Bronchial epithelial cell (primary cell): ENCODE measurements at regions not wholly inside any gene's neighbourhood (a gene's known extent, or its start where the extent isn't known, plus 50 kb on each side); places are given as distances from the start of the nearest gene placed in this dataset.

Experiments
- DNase-seq: peaks from one replicate; pipeline ENCODE4 v3.0.0-alpha.2; 2010; ENCODE audit warnings: low read depth
- FAIRE-seq: peaks from 2 replicates; lab custom pipeline; 2011; peaks lifted over from hg19 to GRCh38; lab: Jason Lieb, UNC
- H3K27me3 ChIP-seq: 2 replicates; pipeline ENCODE4 v1.5.1; 2011; ENCODE audit warnings: low read length; ENCODE audit not compliant: control insufficient read depth, insufficient read depth
- H3K36me3 ChIP-seq: 2 replicates; pipeline ENCODE4 v1.5.1; 2011; ENCODE audit warnings: low read length; ENCODE audit not compliant: control insufficient read depth, insufficient read depth
- H3K4me3 ChIP-seq: 2 replicates; pipeline ENCODE4 v1.5.1; 2011; ENCODE audit warnings: mild to moderate bottlenecking, low read depth, low read length, control low read depth
- TF ChIP-seq, protein P1 (sequence below): IDR thresholded peaks from 2 replicates; pipeline ENCODE4 v1.5.1; 2011; ENCODE audit warnings: mild to moderate bottlenecking, moderate library complexity, low read length, control low read depth, inconsistent platforms; ENCODE audit not compliant: insufficient read depth, severe bottlenecking

DNA sequence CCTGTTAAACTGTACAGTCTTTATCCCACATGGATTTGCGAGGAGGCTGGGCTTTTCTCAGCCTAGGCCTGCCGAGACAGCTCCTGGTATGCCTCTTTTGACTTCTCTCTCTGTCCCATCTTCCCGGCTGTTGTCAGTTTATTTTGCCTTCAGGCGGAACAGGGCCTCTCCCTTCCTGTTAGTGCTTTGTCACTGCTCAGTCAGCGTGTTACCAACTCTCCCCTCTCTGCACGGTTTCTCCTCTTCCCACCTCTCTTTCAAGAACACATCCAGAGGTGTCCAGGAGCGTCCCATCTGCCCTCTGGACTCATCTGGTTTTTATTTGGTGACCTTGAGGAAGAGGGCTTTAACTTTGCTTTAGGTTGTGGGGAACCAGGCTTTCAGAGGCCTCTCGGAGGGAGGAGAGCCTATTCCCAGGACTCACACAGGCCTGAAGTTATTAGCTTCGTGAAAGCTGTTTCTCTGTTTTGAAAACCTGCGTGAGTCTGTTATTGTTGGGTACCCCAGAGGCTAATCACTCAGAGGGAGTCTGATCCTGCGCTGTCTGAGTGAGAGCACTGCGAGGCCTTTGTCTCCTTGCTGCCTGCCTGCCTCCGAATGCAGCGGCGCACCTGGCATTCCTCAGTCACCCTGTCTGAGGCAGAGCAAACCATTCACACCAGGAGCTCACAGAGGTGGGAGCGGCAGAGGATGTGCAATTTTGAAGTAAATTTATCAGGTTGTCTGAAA is 234.4 kb upstream of the MPDZ start:
- Histone ChIP-seq H3K36me3 (no peaks in the 10 kb centered on the region), H3K4me3 (no peak overlapping the region), H3K27me3 (no peaks in the 10 kb centered on the region)
- FAIRE-seq (no peak), DNase-seq (peak; percentile 88)
- TF ChIP-seq, protein P1, sequence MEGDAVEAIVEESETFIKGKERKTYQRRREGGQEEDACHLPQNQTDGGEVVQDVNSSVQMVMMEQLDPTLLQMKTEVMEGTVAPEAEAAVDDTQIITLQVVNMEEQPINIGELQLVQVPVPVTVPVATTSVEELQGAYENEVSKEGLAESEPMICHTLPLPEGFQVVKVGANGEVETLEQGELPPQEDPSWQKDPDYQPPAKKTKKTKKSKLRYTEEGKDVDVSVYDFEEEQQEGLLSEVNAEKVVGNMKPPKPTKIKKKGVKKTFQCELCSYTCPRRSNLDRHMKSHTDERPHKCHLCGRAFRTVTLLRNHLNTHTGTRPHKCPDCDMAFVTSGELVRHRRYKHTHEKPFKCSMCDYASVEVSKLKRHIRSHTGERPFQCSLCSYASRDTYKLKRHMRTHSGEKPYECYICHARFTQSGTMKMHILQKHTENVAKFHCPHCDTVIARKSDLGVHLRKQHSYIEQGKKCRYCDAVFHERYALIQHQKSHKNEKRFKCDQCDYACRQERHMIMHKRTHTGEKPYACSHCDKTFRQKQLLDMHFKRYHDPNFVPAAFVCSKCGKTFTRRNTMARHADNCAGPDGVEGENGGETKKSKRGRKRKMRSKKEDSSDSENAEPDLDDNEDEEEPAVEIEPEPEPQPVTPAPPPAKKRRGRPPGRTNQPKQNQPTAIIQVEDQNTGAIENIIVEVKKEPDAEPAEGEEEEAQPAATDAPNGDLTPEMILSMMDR = no peak

DNA sequence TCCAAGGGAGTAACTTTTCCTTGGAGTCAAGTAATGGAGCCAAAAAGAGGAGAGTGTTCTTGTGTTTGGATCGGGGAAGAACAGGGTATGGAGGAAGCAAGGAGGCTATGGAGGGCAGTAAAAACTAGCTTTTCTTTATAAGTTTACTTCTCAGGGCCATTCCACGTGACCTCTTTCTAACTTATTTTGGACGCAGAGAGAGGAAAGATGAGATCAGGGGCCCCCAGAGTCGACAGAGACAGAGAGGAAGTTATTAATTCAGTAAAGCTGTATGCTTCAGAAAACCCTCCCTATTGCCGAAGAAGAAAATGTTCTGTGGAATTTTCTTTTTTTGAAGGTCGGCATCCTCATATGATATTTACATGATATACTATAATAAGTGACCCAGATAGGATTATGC is 233.8 kb upstream of the MPDZ start:
- H3K27me3 ChIP-seq = no peaks in the 10 kb centered on the region
- H3K36me3 ChIP-seq = no peaks in the 10 kb centered on the region
- DNase-seq (no peak), FAIRE-seq (no peak)
- TF ChIP-seq, protein P1 = no peak
- H3K4me3 ChIP-seq = no peak overlapping the region

DNA sequence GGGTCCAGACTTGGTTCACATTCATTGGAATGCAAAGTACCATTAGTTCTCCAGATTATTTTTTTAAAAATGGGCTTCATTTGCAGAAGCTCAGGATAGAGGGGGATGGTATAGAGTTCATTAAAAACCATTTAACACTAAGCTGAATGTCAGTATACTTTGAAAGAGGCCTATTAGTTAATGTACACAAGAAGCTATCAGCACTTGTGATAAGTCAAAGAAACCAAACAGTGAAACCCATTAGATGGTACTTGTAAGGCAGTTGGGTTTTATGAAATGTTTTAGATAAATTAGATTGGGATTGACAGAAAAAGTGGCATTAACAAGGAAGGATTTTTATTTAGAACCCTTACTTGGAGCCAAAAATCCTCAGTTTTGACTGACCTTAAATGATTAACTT is 229.2 kb upstream of the MPDZ start:
- Histone ChIP-seq H3K36me3 (no peaks in the 10 kb centered on the region), H3K27me3 (no peaks in the 10 kb centered on the region), H3K4me3 (no peak overlapping the region)
- DNase-seq (no peak), FAIRE-seq (no peak)
- TF ChIP-seq, protein P1 = no peak

DNA sequence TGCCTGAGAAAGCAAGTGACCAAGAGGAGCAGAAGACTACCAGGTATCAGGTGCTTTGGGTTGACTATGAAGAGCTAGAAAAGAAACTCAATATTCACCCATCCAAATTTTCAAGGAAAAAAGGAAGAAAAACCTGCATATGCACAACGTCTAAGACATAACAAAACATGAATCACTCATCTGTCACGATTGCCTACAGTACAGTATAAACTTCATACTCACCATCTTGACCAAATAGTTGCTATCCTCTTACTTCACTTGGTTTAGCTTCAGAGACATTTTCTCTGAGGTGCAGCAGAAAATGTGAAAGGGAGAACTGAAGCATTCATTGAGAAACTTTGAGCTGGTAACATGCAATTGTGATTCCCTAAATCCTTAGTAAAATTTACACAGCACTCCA is 228.6 kb upstream of the MPDZ start:
- H3K27me3 ChIP-seq = no peaks in the 10 kb centered on the region
- DNase-seq (peak; percentile 51), FAIRE-seq (no peak)
- H3K36me3 ChIP-seq = no peaks in the 10 kb centered on the region
- H3K4me3 ChIP-seq = no peak overlapping the region
- TF ChIP-seq, protein P1 = no peak

DNA sequence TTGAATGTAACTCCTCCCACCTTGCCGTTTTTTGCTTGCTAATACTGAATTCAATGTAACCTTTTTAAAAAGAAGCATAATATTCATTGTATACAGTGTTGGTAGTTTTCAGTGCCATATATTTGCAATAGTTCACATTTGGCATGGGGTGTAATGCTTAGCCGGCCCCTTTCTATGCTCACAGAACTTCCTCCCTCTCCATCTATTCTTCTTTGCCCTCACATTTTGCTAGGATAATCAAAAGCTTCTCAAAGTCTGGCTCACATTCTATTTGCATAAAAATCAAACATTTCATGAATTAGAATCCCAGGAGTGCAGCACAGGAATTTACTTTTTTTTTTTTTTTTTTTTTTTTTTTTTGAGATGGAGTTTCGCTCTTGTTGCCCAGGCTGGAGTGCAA is 226.3 kb upstream of the MPDZ start:
- DNase-seq (no peak), FAIRE-seq (no peak)
- H3K36me3 ChIP-seq = no peaks in the 10 kb centered on the region
- no peak overlapping the region for H3K4me3 ChIP-seq
- TF ChIP-seq, protein P1 = no peak
- no peaks in the 10 kb centered on the region for H3K27me3 ChIP-seq

DNA sequence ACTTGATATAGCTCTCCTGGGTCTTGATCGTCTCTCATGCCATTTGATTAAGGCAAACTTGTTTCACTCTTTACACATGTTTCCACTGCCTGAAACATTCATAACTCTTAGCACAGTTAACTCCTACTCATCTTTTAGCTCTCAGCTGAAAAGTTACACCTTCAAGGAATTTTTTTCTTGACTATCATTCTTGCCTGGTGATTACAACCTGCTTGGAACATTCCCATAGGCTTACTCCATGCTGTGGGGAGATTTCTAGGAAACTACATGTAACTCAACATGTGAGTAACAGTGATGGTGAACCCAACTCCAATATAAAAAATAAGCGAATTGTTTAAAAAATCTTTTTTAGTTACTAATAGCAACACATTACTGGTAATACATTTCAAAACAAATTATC is 224.1 kb upstream of the MPDZ start:
- no peak overlapping the region for H3K4me3 ChIP-seq
- TF ChIP-seq, protein P1 = no peak
- no peak for FAIRE-seq
- no peaks in the 10 kb centered on the region for H3K36me3 ChIP-seq
- no peaks in the 10 kb centered on the region for H3K27me3 ChIP-seq
- DNase-seq = peak; percentile 47
